Adipocyte (in vitro differentiated cells): ENCODE measurements at regions not wholly inside any gene's neighbourhood (a gene's known extent, or its start where the extent isn't known, plus 50 kb on each side); places are given as distances from the start of the nearest gene placed in this dataset.

ENCODE experiments used
- DNase-seq: peaks from one replicate; pipeline ENCODE4 v3.0.0-alpha.2; 2015; ENCODE audit warnings: low read depth
- H3K27me3 ChIP-seq: replicated peaks from 2 replicates; pipeline ENCODE4 v1.7.0; 2013; ENCODE audit warnings: mild to moderate bottlenecking, low read length, moderate library complexity; ENCODE audit not compliant: control insufficient read depth, insufficient read depth
- H3K36me3 ChIP-seq: 2 replicates; pipeline ENCODE4 v1.7.0; 2013; ENCODE audit warnings: low read length, mild to moderate bottlenecking, moderate library complexity; ENCODE audit not compliant: control insufficient read depth, insufficient read depth, severe bottlenecking
- H3K4me1 ChIP-seq: 2 replicates; pipeline ENCODE4 v1.7.0; 2013; ENCODE audit warnings: mild to moderate bottlenecking, low read length, moderate library complexity; ENCODE audit not compliant: control insufficient read depth, insufficient read depth
- H3K4me3 ChIP-seq: 2 replicates; pipeline ENCODE4 v1.7.0; 2013; ENCODE audit warnings: mild to moderate bottlenecking, low read length, moderate library complexity
- H3K9ac ChIP-seq: 2 replicates; pipeline ENCODE4 v1.7.0; 2013; ENCODE audit warnings: mild to moderate bottlenecking, low read length, moderate library complexity
- H3K9me3 ChIP-seq: 2 replicates; pipeline ENCODE4 v1.7.0; 2013; ENCODE audit warnings: mild to moderate bottlenecking, low read length, moderate library complexity; ENCODE audit not compliant: control insufficient read depth

DNA sequence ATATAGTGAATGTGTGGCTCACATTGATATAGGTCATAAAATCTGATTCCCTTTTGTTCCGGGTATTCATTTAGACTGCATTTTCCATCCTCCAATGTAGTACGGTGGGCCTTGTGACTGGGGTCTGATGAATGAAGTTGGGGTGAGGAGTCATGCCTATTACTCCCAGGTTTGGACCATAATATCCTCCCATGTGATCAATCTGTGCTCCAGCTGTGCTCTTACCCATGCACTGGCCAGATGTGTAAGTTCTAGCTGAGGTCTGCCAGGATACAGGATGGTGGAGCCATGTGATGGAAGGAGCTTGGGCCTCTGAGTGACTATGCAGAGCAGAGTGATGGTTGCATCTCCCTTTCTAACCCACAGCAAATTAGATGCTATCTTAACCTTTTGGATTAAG lies 1034.0 kb upstream of the TMEM132C start:
- DNase-seq: no peak
- H3K9ac ChIP-seq: no peak overlapping the region
- no peaks in the 10 kb centered on the region for H3K9me3 ChIP-seq
- H3K4me1 ChIP-seq: peaks cover 25% of the 10 kb centered on the region
- H3K36me3 ChIP-seq: no peaks in the 10 kb centered on the region
- H3K4me3 ChIP-seq: no peak overlapping the region
- H3K27me3 ChIP-seq: no peaks in the 10 kb centered on the region

DNA sequence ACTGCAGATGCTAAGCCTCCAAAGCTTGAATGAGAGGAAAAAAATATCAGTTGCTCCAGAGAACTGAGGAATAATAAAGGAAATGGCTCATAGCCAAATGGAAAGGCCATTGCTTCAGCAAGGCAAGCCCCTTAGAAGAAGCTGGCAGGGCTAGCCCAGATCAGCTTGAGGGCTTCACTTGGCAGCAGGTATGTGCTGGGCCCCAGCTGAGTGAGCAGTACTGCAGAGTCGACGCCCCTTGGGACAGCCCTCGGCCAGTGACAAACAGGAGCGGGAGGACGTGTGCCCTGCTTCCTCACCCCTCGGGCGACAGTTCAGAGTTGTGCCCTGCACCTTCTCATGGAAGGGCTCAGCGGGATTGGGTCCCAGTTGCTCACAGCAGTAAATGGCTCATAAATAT lies 1031.2 kb upstream of the TMEM132C start:
- H3K9me3 ChIP-seq: no peaks in the 10 kb centered on the region
- no peak for DNase-seq
- H3K36me3 ChIP-seq: no peaks in the 10 kb centered on the region
- H3K4me3 ChIP-seq: no peak overlapping the region
- no peak overlapping the region for H3K9ac ChIP-seq
- no peaks in the 10 kb centered on the region for H3K27me3 ChIP-seq
- H3K4me1 ChIP-seq: peaks cover 43% of the 10 kb centered on the region

DNA sequence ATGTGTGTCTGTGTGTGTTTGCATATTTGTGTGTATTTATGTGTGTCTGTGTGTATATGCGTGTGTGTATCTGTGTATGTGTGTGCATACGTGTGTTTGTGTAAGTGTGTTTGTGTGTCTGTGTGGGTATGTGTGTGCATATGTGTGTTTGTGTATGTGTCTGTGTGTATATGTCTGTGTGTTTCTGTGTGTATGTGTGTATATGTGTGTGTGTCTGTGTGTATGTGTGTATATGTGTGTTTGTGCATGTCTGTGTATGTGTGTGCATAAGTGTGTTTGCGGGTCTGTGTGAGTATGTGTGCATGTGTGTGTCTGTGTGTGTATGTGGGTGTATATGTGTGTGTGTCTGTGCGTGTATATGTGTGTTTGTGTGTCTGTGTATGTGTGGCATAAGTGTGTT lies 1030.5 kb upstream of the TMEM132C start:
- no peak overlapping the region for H3K9ac ChIP-seq
- no peak for DNase-seq
- H3K9me3 ChIP-seq: no peaks in the 10 kb centered on the region
- no peaks in the 10 kb centered on the region for H3K27me3 ChIP-seq
- H3K36me3 ChIP-seq: no peaks in the 10 kb centered on the region
- peaks cover 42% of the 10 kb centered on the region for H3K4me1 ChIP-seq
- H3K4me3 ChIP-seq: no peak overlapping the region

DNA sequence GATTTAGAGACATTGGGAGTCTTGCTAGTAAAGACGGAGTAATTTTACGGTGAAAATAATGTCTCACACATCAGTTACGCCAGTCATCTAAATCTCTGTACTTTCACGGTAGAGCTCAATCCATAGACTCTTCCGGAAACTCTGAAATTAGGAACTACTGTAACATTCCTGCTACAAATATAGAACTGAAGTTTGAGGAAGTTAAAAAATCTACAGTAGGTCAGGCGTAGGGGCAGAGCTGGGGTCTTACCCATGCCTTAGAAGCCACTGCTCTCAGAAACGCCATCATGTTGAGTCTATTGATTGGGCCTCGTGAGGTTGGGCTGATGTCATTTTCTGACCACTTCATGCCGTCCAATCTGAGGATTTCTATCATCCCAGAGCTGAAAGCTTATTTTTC lies 1029.8 kb upstream of the TMEM132C start:
- no peak for DNase-seq
- Histone ChIP-seq H3K4me1 (peaks cover 44% of the 10 kb centered on the region), H3K36me3 (no peaks in the 10 kb centered on the region), H3K9me3 (no peaks in the 10 kb centered on the region), H3K9ac (no peak overlapping the region), H3K27me3 (no peaks in the 10 kb centered on the region), H3K4me3 (no peak overlapping the region)

DNA sequence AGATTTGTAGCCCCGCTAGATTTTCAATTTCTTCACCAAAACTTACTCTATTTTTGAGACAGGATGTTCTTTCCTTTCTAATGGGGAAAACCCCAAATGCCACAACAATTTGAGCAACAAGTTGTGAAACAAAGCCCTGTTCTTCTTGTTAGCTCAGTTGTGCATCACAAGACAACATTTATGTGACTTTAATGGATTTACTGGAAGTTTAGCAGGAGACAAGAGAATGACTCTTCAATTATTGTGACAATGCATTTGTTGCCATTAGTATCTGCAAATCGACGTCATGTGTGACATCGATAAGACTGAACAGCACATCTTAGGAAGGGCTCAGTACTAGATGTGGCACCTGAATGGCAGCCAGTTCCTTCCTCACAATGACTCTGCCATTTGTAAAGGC lies 1028.9 kb upstream of the TMEM132C start:
- H3K36me3 ChIP-seq: no peaks in the 10 kb centered on the region
- H3K4me1 ChIP-seq: peaks cover 51% of the 10 kb centered on the region
- no peaks in the 10 kb centered on the region for H3K9me3 ChIP-seq
- peak overlapping the region; percentile 81 for H3K9ac ChIP-seq
- no peaks in the 10 kb centered on the region for H3K27me3 ChIP-seq
- DNase-seq: peak; percentile 41
- no peak overlapping the region for H3K4me3 ChIP-seq

DNA sequence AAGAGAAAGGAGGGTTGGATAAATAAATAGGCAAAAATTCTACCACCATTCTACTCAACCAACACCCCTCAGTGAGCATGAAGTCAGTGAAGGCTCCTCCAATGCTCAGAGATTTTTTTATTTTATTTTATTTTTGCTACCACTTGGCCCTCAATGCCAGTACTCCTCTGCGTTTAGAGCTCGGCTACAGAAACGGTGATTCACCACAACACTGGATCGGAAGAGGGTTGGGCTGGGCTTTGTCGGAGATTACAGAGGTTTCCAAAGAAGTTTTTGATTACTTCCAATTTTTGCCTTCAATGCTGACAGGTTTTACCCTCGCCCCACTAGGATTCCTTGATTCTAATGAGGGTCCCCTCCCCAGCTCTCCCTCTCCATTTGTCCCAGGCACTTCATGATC lies 1027.2 kb upstream of the TMEM132C start:
- Histone ChIP-seq H3K9me3 (no peaks in the 10 kb centered on the region), H3K4me3 (no peak overlapping the region), H3K36me3 (no peaks in the 10 kb centered on the region), H3K4me1 (peaks cover 58% of the 10 kb centered on the region), H3K9ac (peak overlapping the region; percentile 72), H3K27me3 (no peaks in the 10 kb centered on the region)
- no peak for DNase-seq

DNA sequence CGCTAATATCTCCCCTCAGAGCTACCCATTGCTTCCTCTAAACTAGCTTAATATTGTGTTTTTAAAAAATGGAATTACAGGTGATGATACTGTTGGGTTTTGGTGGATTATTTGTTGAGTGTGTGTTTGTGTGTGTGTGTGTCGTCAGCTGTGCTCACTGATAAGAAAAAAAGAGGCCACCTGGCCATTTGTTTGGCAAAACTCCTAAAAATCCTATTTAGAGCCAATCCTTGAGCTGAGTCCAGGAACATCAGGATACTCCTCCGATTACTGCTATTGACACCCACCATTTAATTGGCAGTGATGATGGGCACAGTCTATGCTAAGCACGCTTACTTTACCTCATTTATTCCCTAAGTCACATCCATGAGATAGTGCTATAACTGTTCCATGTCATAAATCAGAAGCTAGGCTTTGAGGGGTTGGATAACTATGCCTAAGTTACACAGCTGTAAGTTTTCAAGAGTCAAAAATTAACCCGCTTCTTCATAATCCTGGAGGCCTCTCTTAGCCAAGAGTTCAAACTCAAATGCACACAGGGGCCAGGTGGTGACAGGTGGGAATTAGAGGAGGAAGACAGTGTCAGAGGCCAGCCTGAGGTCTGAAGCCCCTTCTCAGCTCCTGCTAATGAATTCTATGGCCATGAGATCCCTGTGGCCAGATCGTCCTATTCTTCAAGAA lies 1026.6 kb upstream of the TMEM132C start:
- Histone ChIP-seq H3K9ac (peak overlapping the region; percentile 72), H3K27me3 (no peaks in the 10 kb centered on the region), H3K4me1 (peaks cover 64% of the 10 kb centered on the region), H3K9me3 (no peaks in the 10 kb centered on the region), H3K4me3 (no peak overlapping the region), H3K36me3 (no peaks in the 10 kb centered on the region)
- DNase-seq: no peak

DNA sequence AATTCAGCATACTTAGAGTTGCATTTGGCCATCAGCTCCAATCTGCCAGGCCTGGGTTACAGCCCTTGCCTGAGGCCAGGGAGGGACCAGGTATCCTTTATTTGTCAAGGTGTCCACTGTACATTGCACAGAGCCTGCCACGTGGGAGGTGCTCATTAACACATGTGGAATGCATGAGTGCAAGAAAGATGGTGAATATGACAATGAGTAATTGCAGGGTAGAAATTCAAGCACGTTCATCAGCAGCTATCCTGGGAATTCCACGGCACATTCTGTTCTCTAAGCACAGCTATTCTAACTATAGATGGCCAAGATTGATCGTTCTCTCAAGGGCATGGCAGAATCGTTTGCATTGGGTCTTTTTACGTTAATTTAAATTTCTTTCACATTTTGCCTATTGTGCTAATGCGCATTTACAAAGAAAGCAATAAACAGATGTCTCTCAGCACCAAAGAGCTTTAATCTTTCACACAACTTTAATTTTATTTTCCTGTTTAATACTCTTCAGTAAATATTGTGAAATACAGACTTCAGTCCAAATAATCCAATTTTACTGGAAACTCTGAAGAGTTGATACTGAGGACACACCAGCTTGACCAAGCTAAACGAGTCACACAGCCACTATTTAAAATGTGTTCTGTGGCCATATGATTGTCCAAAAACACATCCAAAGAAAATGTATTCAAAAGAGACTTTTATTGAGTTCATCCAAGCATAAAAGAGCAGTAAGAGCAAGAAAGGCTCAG lies 1025.7 kb upstream of the TMEM132C start:
- no peak for DNase-seq
- H3K4me3 ChIP-seq: peak overlapping the region; percentile 30

DNA sequence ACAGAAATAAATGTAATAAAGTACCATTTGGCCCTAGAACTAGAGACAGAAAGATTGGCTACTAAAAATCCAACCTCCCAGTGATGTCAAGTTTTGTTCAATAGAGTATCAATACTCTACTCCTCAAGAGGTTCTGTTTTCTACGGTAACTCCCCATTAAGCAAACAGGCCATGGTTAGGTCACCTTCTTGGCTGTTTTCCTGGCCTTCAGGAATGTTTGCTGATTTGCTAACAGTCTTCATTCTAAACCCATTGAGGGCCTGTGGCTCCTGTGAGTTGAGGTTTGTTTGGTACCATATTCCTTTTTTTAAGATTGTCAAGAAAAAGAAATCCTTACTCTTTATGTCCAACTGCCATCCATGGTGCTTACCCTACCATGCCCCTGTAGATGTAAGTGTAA lies 1022.0 kb upstream of the TMEM132C start:
- H3K9me3 ChIP-seq: no peaks in the 10 kb centered on the region
- peaks cover 51% of the 10 kb centered on the region for H3K4me1 ChIP-seq
- no peak for DNase-seq
- no peaks in the 10 kb centered on the region for H3K27me3 ChIP-seq
- peak overlapping the region; percentile 48 for H3K9ac ChIP-seq
- H3K4me3 ChIP-seq: no peak overlapping the region
- H3K36me3 ChIP-seq: no peaks in the 10 kb centered on the region

More for the DNA sequence above, 1025.7 kb upstream of the TMEM132C start:
- Histone ChIP-seq H3K4me1 (peaks cover 72% of the 10 kb centered on the region), H3K27me3 (no peaks in the 10 kb centered on the region), H3K9ac (peak overlapping the region; percentile 84), H3K36me3 (no peaks in the 10 kb centered on the region), H3K9me3 (no peaks in the 10 kb centered on the region)

DNA sequence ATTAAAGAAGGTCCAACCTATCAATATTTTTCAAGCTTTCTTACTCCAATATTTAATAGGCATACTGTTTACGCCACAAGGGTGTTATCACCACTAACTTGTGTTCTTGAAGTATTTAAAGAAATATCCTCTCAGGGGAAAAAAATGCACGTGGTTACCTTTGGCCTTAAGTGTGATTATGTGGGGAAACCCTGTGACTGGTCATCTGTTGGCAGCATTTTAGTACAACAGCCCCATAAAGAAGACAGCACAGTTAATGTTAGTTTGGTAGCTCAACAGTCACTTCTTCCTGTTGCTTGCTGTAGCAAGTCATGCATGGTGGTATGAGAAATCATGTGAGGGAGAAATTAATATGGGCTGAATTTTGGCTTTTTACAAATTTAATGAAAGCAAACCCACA lies 1021.5 kb upstream of the TMEM132C start:
- H3K9ac ChIP-seq: peak overlapping the region; percentile 48
- H3K4me3 ChIP-seq: no peak overlapping the region
- no peaks in the 10 kb centered on the region for H3K9me3 ChIP-seq
- H3K4me1 ChIP-seq: peaks cover 47% of the 10 kb centered on the region
- DNase-seq: no peak
- H3K36me3 ChIP-seq: no peaks in the 10 kb centered on the region
- no peaks in the 10 kb centered on the region for H3K27me3 ChIP-seq

DNA sequence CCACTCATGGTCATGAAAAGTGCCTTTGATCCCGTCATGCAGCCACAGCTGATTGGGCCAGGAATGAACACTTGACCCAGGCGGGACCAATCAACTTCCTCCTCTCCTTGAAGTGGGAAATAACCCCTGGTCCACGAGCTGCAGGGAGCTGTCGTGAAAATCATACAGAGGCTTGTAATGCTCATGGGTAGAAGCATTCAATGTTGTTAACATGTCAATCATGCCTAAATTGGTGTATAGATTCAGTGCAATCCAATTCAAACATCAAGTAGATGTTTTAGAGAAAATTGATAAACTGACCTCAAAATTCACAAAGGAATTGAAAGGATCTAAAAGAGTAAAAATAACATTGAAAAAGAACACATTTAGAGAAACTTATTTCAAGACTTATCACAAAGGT lies 1019.0 kb upstream of the TMEM132C start:
- no peaks in the 10 kb centered on the region for H3K36me3 ChIP-seq
- H3K9me3 ChIP-seq: no peaks in the 10 kb centered on the region
- H3K4me3 ChIP-seq: no peak overlapping the region
- no peak for DNase-seq
- H3K4me1 ChIP-seq: peaks cover 24% of the 10 kb centered on the region
- H3K9ac ChIP-seq: no peak overlapping the region
- H3K27me3 ChIP-seq: no peaks in the 10 kb centered on the region
